ENCODE measurements at regions not wholly inside any gene's neighbourhood (a gene's known extent, or its start where the extent isn't known, plus 50 kb on each side); places are given as distances from the start of the nearest gene placed in this dataset.

- no peak overlapping the region for H3K4me2 ChIP-seq (ENCODE audit: low read length)
- ChIA-PET RAD21 (ENCODE audit: low non-redundant PET in 1 of 2, low total read pairs in 2 of 2, uncharacterized antibody in 2 of 2, unreplicated experiment in 2 of 2) (no interaction called here), CTCF (no interaction called here), POLR2A (no interaction called here)
- H3K36me3 ChIP-seq (ENCODE audit: control insufficient read depth in 1 of 2, insufficient read depth in 2 of 2, low read length in 2 of 2), result no peaks in the 10 kb centered on the region
- TF ChIP-seq ZNF274 (IDR thresholded peaks at IDR 0.05; ENCODE audit: low read depth, low read length) (no peak), EGR1 (IDR thresholded peaks at IDR 0.05; ENCODE audit: low read depth) (no peak), JUND (IDR thresholded peaks at IDR 0.05) (no peak), FOSL1 (IDR thresholded peaks at IDR 0.05; ENCODE audit: low read depth) (no peak), RAD21 (IDR thresholded peaks at IDR 0.05; ENCODE audit: low read depth) (no peak), EZH2 (IDR thresholded peaks at IDR 0.05) (no peak), SP1 (IDR thresholded peaks at IDR 0.05; ENCODE audit: low read depth) (no peak), CEBPB (IDR thresholded peaks at IDR 0.05; ENCODE audit: low read depth) (no peak), POLR2A (IDR thresholded peaks at IDR 0.05; ENCODE audit: borderline replicate concordance, extremely low read depth, insufficient read depth, insufficient read length) (no peak)
- TF ChIP-seq, protein P1, sequence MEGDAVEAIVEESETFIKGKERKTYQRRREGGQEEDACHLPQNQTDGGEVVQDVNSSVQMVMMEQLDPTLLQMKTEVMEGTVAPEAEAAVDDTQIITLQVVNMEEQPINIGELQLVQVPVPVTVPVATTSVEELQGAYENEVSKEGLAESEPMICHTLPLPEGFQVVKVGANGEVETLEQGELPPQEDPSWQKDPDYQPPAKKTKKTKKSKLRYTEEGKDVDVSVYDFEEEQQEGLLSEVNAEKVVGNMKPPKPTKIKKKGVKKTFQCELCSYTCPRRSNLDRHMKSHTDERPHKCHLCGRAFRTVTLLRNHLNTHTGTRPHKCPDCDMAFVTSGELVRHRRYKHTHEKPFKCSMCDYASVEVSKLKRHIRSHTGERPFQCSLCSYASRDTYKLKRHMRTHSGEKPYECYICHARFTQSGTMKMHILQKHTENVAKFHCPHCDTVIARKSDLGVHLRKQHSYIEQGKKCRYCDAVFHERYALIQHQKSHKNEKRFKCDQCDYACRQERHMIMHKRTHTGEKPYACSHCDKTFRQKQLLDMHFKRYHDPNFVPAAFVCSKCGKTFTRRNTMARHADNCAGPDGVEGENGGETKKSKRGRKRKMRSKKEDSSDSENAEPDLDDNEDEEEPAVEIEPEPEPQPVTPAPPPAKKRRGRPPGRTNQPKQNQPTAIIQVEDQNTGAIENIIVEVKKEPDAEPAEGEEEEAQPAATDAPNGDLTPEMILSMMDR (IDR thresholded peaks at IDR 0.05 in 2 of 3, conservative IDR thresholded peaks at IDR 0.05 in 1 of 3; ENCODE audit: borderline replicate concordance in 1 of 3, insufficient read depth in 1 of 3, low read depth in 2 of 3, low read length in 2 of 3), result no peak
- intact Hi-C loops (cut with micrococcal nuclease), result no loop called here
- no peak overlapping the region for H3K9ac ChIP-seq (ENCODE audit: low read length)
- DNase-seq (ENCODE audit: low read depth, low spot score), result no peak
- no peak overlapping the region for H2AFZ ChIP-seq (ENCODE audit: low read depth, low read length, poor library complexity, severe bottlenecking)
- H3K27me3 ChIP-seq (ENCODE audit: insufficient read depth, low read length), result no peaks in the 10 kb centered on the region
- H3K79me2 ChIP-seq (ENCODE audit: insufficient read depth, low read length), result no peaks in the 10 kb centered on the region
- no peak overlapping the region for H3K27ac ChIP-seq (ENCODE audit: low read depth, low read length)
- ATAC-seq, result no peak
- BruUV-seq (replicated peaks), result no TSS peak
- no peaks in the 10 kb centered on the region for H4K20me1 ChIP-seq (ENCODE audit: insufficient read depth)
- no peaks in the 10 kb centered on the region for H3K9me3 ChIP-seq (ENCODE audit: control insufficient read depth in 1 of 2, insufficient read depth in 1 of 2, low read depth in 1 of 2, low read length in 2 of 2)
- H3K4me1 ChIP-seq (ENCODE audit: control insufficient read depth in 1 of 2, insufficient read depth in 2 of 2, low read length in 2 of 2), result no peaks in the 10 kb centered on the region
- H3K4me3 ChIP-seq (replicated peaks in 1 of 2; ENCODE audit: low read depth in 1 of 2, low read length in 2 of 2), result no peak overlapping the region
- no peaks in the 10 kb centered on the region for H3K9me2 ChIP-seq (ENCODE audit: insufficient read depth)
Measured at GRCh38 chr12:71281425-71281824, 123.6 kb upstream of the TSPAN8 start.

DNA sequence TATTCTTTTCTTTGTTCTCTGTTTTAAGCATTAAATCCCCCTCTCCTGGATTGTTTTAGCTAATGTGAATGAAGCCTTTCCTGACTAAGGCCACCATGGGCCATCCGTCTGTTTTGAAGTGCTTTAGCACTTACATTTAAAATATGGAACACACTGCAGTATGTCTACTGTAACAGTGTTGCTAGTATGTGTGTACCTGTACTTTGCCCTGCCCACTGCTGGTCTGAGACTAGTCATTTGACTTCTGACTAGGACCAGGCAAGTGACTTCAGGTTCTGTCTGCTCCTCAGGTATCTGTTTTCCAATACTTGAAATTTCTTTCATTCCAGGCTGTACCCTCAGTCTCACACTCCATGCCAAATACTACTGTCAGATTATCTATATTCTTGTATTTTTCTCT is 120.1 kb upstream of the TSPAN8 start:
- no peak overlapping the region for H2AFZ ChIP-seq (ENCODE audit: low read depth, low read length, poor library complexity, severe bottlenecking)
- H4K20me1 ChIP-seq (ENCODE audit: insufficient read depth), result no peaks in the 10 kb centered on the region
- no peaks in the 10 kb centered on the region for H3K4me1 ChIP-seq (ENCODE audit: control insufficient read depth in 1 of 2, insufficient read depth in 2 of 2, low read length in 2 of 2)
- RAD21 ChIA-PET (ENCODE audit: low non-redundant PET in 1 of 2, low total read pairs in 2 of 2, uncharacterized antibody in 2 of 2, unreplicated experiment in 2 of 2), result no interaction called here
- no peak for TF ChIP-seq ELF1 (IDR thresholded peaks at IDR 0.05; ENCODE audit: borderline replicate concordance, low read depth)
- TF ChIP-seq YY1 (IDR thresholded peaks at IDR 0.05; ENCODE audit: extremely low read depth, insufficient replicate concordance, low read depth, low read length), result no peak
- TF ChIP-seq SIN3A (IDR thresholded peaks at IDR 0.05; ENCODE audit: low read depth), result no peak
- no peak for TF ChIP-seq EGR1 (IDR thresholded peaks at IDR 0.05; ENCODE audit: low read depth)
- TF ChIP-seq JUND (IDR thresholded peaks at IDR 0.05), result no peak
- H3K4me3 ChIP-seq (replicated peaks in 1 of 2; ENCODE audit: low read depth in 1 of 2, low read length in 2 of 2), result no peak overlapping the region
- CTCF ChIA-PET, result no interaction called here
- DNase-seq (ENCODE audit: low read depth, low spot score) (no peak), ATAC-seq (no peak)
- no peaks in the 10 kb centered on the region for H3K79me2 ChIP-seq (ENCODE audit: insufficient read depth, low read length)
- no peaks in the 10 kb centered on the region for H3K9me3 ChIP-seq (ENCODE audit: control insufficient read depth in 1 of 2, insufficient read depth in 1 of 2, low read depth in 1 of 2, low read length in 2 of 2)
- BruUV-seq (replicated peaks), result no TSS peak
- H3K9ac ChIP-seq (ENCODE audit: low read length), result no peak overlapping the region
- no peaks in the 10 kb centered on the region for H3K36me3 ChIP-seq (ENCODE audit: control insufficient read depth in 1 of 2, insufficient read depth in 2 of 2, low read length in 2 of 2)
- POLR2A ChIA-PET, result no interaction called here
- no peaks in the 10 kb centered on the region for H3K27me3 ChIP-seq (ENCODE audit: insufficient read depth, low read length)
- 0 out of 2 replicates have a peak, but pooled peaks cover 3% of the 10 kb centered on the region for H3K9me2 ChIP-seq (ENCODE audit: insufficient read depth)
- H3K27ac ChIP-seq (ENCODE audit: low read depth, low read length), result no peak overlapping the region
- intact Hi-C loops (cut with micrococcal nuclease), result no loop called here
- no peak overlapping the region for H3K4me2 ChIP-seq (ENCODE audit: low read length)

Data from HCT116 (cell line).